PC-3 (cell line): ENCODE measurements at regions not wholly inside any gene's neighbourhood (a gene's known extent, or its start where the extent isn't known, plus 50 kb on each side); places are given as distances from the start of the nearest gene placed in this dataset.

Source experiments
- ATAC-seq: fragments of 200-7000 bp; cut with Tn5 transposase; 2 replicates; pipeline ENCODE4 v1.9.1; 2020; ENCODE audit warnings: mild to moderate bottlenecking, moderate library complexity
- BruUV-seq: library from RNA; stranded (reverse); fragments of 400-500 nt; replicated peaks from 2 replicates; lab custom pipeline; 2021; lab: Mats Ljungman, UMichigan
- CTCF ChIA-PET: fragments of 300-600 bp; sonication (Branson Sonifier 250); formaldehyde crosslinking; loops from one replicate; lab custom pipeline; 2022; ENCODE audit warnings: antibody characterized with exemption; lab: Charles Lee
- POLR2A ChIA-PET: fragments of 300-600 bp; sonication (Branson Sonifier 250); formaldehyde crosslinking; loops from one replicate; lab custom pipeline; 2022; ENCODE audit warnings: antibody characterized with exemption; ENCODE audit not compliant: unreplicated experiment; lab: Charles Lee
- DNase-seq: peaks from one replicate; pipeline ENCODE4 v3.0.0-alpha.2; 2015
- H2AFZ ChIP-seq: fragments of 300-600 bp; sonication (generic); 2 replicates; pipeline ENCODE4 v1.6.0; 2016; ENCODE audit warnings: antibody characterized with exemption, low read length
- H3F3A ChIP-seq: fragments of 300-600 bp; sonication (generic); one replicate; pipeline ENCODE4 v1.6.0; 2017; ENCODE audit warnings: antibody characterized with exemption, low read length, control low read depth, mild to moderate bottlenecking; ENCODE audit not compliant: unreplicated experiment
- H3K27ac ChIP-seq: fragments of 300-600 bp; sonication (generic); 2 replicates; pipeline ENCODE4 v1.5.1; 2016; ENCODE audit warnings: mild to moderate bottlenecking, low read length
- H3K27me3 ChIP-seq: fragments of 300-600 bp; sonication (generic); 2 replicates; pipeline ENCODE4 v1.6.1; 2016; ENCODE audit warnings: low read length, mixed read lengths
- H3K36me3 ChIP-seq: fragments of 300-600 bp; sonication (generic); 2 replicates; pipeline ENCODE4 v1.6.1; 2016; ENCODE audit warnings: low read depth, mixed run types, low read length, mixed read lengths
- H3K4me1 ChIP-seq: fragments of 300-600 bp; sonication (generic); 2 replicates; pipeline ENCODE4 v1.5.1; 2016; ENCODE audit warnings: low read length; ENCODE audit not compliant: insufficient read depth
- H3K4me2 ChIP-seq: fragments of 300-600 bp; sonication (generic); 2 replicates; pipeline ENCODE4 v1.6.0; 2016; ENCODE audit warnings: low read length
- H3K4me3 ChIP-seq: fragments of 300-600 bp; sonication (generic); 2 replicates; pipeline ENCODE4 v1.5.1; 2016; ENCODE audit warnings: mild to moderate bottlenecking, low read length, mixed read lengths
- H3K79me2 ChIP-seq: fragments of 300-600 bp; sonication (generic); 2 replicates; pipeline ENCODE4 v1.6.1; 2017; ENCODE audit warnings: low read length, mixed read lengths
- H3K9ac ChIP-seq: fragments of 300-600 bp; sonication (generic); 2 replicates; pipeline ENCODE4 v1.6.0; 2016; ENCODE audit warnings: mild to moderate bottlenecking, low read length
- H3K9me2 ChIP-seq: fragments of 300-600 bp; sonication (generic); replicated peaks from 2 replicates; pipeline ENCODE4 v1.6.1; 2016; ENCODE audit warnings: mixed run types, low read length, mixed read lengths
- H3K9me3 ChIP-seq: fragments of 300-600 bp; sonication (generic); 2 replicates; pipeline ENCODE4 v1.6.1; 2016; ENCODE audit warnings: low read length, mixed read lengths
- H4K20me1 ChIP-seq: fragments of 300-600 bp; sonication (generic); 2 replicates; pipeline ENCODE4 v1.6.1; 2016; ENCODE audit warnings: low read length, mixed read lengths
- EZH2 ChIP-seq: fragments of 300-600 bp; sonication (generic); IDR thresholded peaks from one replicate; pipeline ENCODE4 v1.6.1; 2017; ENCODE audit warnings: antibody characterized with exemption, mild to moderate bottlenecking, low read length; ENCODE audit not compliant: unreplicated experiment
- EZH2phosphoT487 ChIP-seq: fragments of 300-600 bp; sonication (generic); IDR thresholded peaks from 2 replicates; pipeline ENCODE4 v1.6.1; 2018; ENCODE audit warnings: mild to moderate bottlenecking, antibody characterized with exemption, low read length, borderline replicate concordance
- intact Hi-C: fragments of 100-400 bp; cut with micrococcal nuclease; formaldehyde crosslinking; loops from 2 replicates; pipeline ENCODE4 v1.9.0; 2023
- TF ChIP-seq, protein P1 (sequence below): fragments of 300-600 bp; sonication (generic); conservative IDR thresholded peaks from 2 replicates; pipeline ENCODE4 v1.5.1; 2017; ENCODE audit warnings: antibody characterized with exemption, low read depth, mild to moderate bottlenecking, low read length

DNA sequence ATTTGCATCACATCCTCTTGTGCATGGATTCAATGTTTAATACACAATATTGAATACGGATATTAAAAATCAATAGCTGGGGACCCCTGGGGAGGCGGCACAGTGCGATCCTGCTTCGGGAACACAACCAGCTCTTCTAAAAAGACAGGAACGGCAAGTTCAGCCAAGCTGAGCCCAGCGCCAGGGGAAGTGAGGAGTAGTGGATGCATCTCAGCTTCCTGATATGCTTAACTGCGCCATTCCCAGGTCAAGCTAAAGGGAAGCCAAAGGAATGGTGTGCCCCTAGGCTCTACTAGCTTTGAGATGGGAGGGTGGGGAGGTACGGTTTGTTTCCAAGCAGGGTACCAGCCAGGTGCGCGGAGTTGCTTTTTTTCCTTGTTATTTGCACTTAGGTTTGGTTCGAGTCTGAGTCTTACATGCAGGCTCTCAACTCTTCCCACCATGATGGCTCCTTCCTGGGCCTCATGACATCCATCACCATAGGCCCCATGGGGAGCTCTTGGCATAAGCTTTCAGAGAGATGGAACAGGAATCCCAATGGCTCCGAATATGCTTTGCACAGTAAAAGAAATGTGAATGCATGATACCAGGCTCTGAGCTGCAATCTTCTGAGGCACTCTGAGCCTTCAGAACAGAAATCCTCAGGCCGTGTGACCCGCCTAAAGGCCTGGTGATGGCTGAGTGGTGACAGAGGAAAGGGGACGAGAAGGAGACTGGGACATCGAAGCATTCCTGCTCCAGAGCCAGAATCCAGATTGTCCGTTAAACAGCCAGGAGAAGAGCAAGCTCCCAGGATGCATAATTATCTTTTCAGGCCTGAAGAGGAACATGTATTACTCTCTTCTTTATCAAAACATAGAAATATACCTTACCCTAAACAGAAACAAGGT, 51.8 kb upstream of the BCOR start:
- ChIA-PET CTCF (interaction anchor here (0.6 kb wide), 1 partner anchor 19 kb away, joined by 5 read pairs; no protein-coding TSS in a partner anchor), POLR2A (no interaction called here)
- H4K20me1 ChIP-seq: no peaks in the 10 kb centered on the region
- no peaks in the 10 kb centered on the region for H3K36me3 ChIP-seq
- intact Hi-C loops: loop anchor here (5.0 kb wide), 2 partner anchors 57 to 337 kb away; no protein-coding TSS in a partner anchor
- no peaks in the 10 kb centered on the region for H3K79me2 ChIP-seq
- TF ChIP-seq EZH2phosphoT487 (no peak), EZH2 (no peak)
- TF ChIP-seq, protein P1, sequence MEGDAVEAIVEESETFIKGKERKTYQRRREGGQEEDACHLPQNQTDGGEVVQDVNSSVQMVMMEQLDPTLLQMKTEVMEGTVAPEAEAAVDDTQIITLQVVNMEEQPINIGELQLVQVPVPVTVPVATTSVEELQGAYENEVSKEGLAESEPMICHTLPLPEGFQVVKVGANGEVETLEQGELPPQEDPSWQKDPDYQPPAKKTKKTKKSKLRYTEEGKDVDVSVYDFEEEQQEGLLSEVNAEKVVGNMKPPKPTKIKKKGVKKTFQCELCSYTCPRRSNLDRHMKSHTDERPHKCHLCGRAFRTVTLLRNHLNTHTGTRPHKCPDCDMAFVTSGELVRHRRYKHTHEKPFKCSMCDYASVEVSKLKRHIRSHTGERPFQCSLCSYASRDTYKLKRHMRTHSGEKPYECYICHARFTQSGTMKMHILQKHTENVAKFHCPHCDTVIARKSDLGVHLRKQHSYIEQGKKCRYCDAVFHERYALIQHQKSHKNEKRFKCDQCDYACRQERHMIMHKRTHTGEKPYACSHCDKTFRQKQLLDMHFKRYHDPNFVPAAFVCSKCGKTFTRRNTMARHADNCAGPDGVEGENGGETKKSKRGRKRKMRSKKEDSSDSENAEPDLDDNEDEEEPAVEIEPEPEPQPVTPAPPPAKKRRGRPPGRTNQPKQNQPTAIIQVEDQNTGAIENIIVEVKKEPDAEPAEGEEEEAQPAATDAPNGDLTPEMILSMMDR: no peak
- no peaks in the 10 kb centered on the region for H3F3A ChIP-seq
- no peaks in the 10 kb centered on the region for H3K9me2 ChIP-seq
- BruUV-seq: no TSS peak
- no peaks in the 10 kb centered on the region for H3K27me3 ChIP-seq
- H2AFZ ChIP-seq: peak overlapping the region; percentile 46
- no peak overlapping the region for H3K9ac ChIP-seq
- ATAC-seq (no peak), DNase-seq (no peak)
- H3K4me3 ChIP-seq: peak overlapping the region; percentile 50
- H3K4me2 ChIP-seq: peak overlapping the region; percentile 80
- peaks cover 41% of the 10 kb centered on the region for H3K4me1 ChIP-seq
- H3K27ac ChIP-seq: no peak overlapping the region
- H3K9me3 ChIP-seq: no peaks in the 10 kb centered on the region

DNA sequence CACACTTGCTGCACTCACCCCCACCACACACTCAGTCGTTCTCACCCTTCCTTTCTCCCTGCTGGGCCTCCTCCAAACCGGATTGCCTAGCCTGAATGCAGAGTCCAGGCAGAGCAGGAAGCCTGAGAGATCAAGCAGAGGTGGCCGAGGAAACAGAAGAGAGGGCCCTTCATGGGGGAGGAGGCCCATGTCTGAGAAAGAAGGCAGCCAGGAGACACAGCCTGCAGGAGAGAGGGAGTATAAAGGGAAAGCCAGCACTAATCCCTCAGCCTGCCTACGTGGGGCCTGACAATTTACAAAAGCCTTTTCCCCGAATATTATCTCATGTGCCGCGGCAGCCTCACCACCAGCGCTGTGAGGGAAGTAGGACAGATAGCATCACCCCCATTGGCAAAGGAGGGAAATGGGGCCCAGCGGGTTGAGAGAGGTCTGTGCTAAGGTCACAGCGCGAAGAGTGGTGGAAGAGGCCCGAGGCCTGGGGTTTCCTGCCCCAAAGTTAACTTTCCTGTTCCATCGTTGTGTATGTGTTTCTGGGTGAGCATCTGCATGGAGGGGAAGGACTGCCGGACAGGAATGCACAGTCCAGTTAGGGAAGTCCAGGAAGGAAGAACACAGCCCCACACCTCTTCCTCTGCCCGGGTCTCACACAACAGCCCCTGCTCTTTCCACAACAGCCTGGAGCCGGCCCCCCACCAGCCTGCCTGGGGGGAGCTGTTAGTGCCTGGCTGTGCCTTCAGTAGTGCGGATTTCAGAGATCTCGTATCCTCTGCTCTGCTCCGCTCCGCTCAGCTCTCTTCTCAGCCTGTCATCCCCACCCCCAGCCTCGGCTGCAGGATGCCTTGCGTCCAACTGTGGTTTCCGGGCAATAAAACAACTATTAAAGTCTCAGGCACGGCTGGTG, 50.9 kb upstream of the BCOR start:
- Histone ChIP-seq H3K27me3 (no peaks in the 10 kb centered on the region), H3K79me2 (no peaks in the 10 kb centered on the region), H3K4me3 (peak overlapping the region; percentile 50), H3K4me2 (peak overlapping the region; percentile 80), H3K9me2 (no peaks in the 10 kb centered on the region), H3K4me1 (peaks cover 41% of the 10 kb centered on the region), H3K9ac (no peak overlapping the region), H3K9me3 (no peaks in the 10 kb centered on the region), H4K20me1 (no peaks in the 10 kb centered on the region), H3K36me3 (no peaks in the 10 kb centered on the region), H3K27ac (no peak overlapping the region), H2AFZ (peak overlapping the region; percentile 46), H3F3A (no peaks in the 10 kb centered on the region)
- POLR2A ChIA-PET: no interaction called here
- TF ChIP-seq, protein P1: no peak
- TF ChIP-seq EZH2 (no peak), EZH2phosphoT487 (no peak)
- ATAC-seq (peak; percentile 23), DNase-seq (peak; percentile 63)
- BruUV-seq: no TSS peak
- intact Hi-C loops: no loop called here
- CTCF ChIA-PET: interaction anchor here (0.6 kb wide), 1 partner anchor 20 kb away, joined by 5 read pairs; no protein-coding TSS in a partner anchor
